Loucy (cell line): ENCODE measurements at regions not wholly inside any gene's neighbourhood (a gene's known extent, or its start where the extent isn't known, plus 50 kb on each side); places are given as distances from the start of the nearest gene placed in this dataset.
A peak's percentile ranks its signal among the peaks of the same experiment; 100 is the strongest.

ENCODE experiments used
- H2AFZ ChIP-seq: fragments of 200-600 bp; sonication (generic); 2 replicates; pipeline ENCODE4 v1.6.0; 2016; ENCODE audit warnings: antibody characterized with exemption, mild to moderate bottlenecking, low read length, moderate library complexity
- H3F3A ChIP-seq: fragments of 200-600 bp; 2 replicates; pipeline ENCODE4 v1.6.0; 2016; ENCODE audit warnings: antibody characterized with exemption, low read depth, mild to moderate bottlenecking
- H3K27me3 ChIP-seq: fragments of 200-600 bp; sonication (generic); 2 replicates; pipeline ENCODE4 v1.6.1; 2014; ENCODE audit warnings: low read length, mild to moderate bottlenecking; ENCODE audit not compliant: insufficient read depth, poor library complexity, severe bottlenecking
- H3K36me3 ChIP-seq: fragments of 200-600 bp; sonication (generic); 2 replicates; pipeline ENCODE4 v1.6.1; 2016; ENCODE audit warnings: low read length; ENCODE audit not compliant: insufficient read depth
- H3K4me1 ChIP-seq: fragments of 200-600 bp; sonication (generic); 2 replicates; pipeline ENCODE4 v1.5.1; 2014; ENCODE audit warnings: low read length, mild to moderate bottlenecking; ENCODE audit not compliant: insufficient read depth, poor library complexity, severe bottlenecking
- H3K4me2 ChIP-seq: fragments of 200-600 bp; sonication (generic); 2 replicates; pipeline ENCODE4 v1.6.0; 2014; ENCODE audit warnings: antibody characterized with exemption, low read length, low read depth, mild to moderate bottlenecking; ENCODE audit not compliant: poor library complexity, severe bottlenecking
- H3K4me3 ChIP-seq: fragments of 200-600 bp; sonication (generic); 2 replicates; pipeline ENCODE4 v1.5.1; 2014; ENCODE audit warnings: low read length, mild to moderate bottlenecking, mixed read lengths; ENCODE audit not compliant: poor library complexity, severe bottlenecking
- H3K79me2 ChIP-seq: fragments of 200-600 bp; sonication (generic); 2 replicates; pipeline ENCODE4 v1.6.1; 2014; ENCODE audit warnings: low read length; ENCODE audit not compliant: insufficient read depth
- H3K9ac ChIP-seq: fragments of 200-600 bp; sonication (generic); 2 replicates; pipeline ENCODE4 v1.6.0; 2014; ENCODE audit warnings: mild to moderate bottlenecking, low read depth, low read length, moderate library complexity; ENCODE audit not compliant: poor library complexity, severe bottlenecking
- H3K9me2 ChIP-seq: fragments of 200-600 bp; sonication (generic); replicated peaks from 2 replicates; pipeline ENCODE4 v1.6.1; 2016; ENCODE audit warnings: low read depth, low read length, mixed read lengths
- H3K9me3 ChIP-seq: fragments of 200-600 bp; sonication (generic); 2 replicates; pipeline ENCODE4 v1.6.1; 2014; ENCODE audit warnings: mild to moderate bottlenecking, antibody characterized with exemption, low read length, low read depth; ENCODE audit not compliant: insufficient read depth
- H4K20me1 ChIP-seq: fragments of 200-600 bp; sonication (generic); 2 replicates; pipeline ENCODE4 v1.6.0; 2014; ENCODE audit warnings: antibody characterized with exemption, low read length, mild to moderate bottlenecking; ENCODE audit not compliant: insufficient read depth, poor library complexity, severe bottlenecking
- EZH2phosphoT487 ChIP-seq: fragments of 200-600 bp; IDR thresholded peaks from 2 replicates; pipeline ENCODE4 v1.6.1; 2018; ENCODE audit warnings: antibody characterized with exemption, mild to moderate bottlenecking, moderate library complexity, borderline replicate concordance
- TF ChIP-seq, protein P1 (sequence below): fragments of 200-600 bp; sonication (generic); conservative IDR thresholded peaks from 2 replicates; pipeline ENCODE4 v1.5.1; 2014; ENCODE audit warnings: mild to moderate bottlenecking, antibody characterized with exemption, low read length

DNA sequence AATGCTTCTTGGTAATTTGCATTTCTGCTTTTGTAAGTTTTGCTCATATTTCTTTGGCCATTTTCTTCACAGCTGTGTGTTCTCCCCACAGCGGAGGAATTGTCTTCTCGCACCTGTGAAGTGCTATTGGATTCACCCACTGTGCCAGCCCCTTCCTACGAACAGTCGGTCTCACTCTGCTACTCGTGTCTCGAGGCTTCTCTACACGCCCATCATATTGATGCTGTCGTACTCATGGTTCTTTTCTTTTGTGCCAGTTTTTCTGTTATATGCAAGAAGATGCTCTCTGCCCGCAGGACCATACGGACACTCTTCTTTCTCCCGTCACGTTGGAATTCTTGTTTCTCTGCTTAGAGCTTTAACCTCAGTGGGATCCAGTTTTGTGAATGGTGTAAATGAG, 200.3 kb downstream of the DLL1 start:
- peak overlapping the region; percentile 88 for H3K4me2 ChIP-seq
- no peaks in the 10 kb centered on the region for H3K9me2 ChIP-seq
- no peaks in the 10 kb centered on the region for H4K20me1 ChIP-seq
- no peak overlapping the region for H2AFZ ChIP-seq
- TF ChIP-seq EZH2phosphoT487 = no peak
- TF ChIP-seq, protein P1, sequence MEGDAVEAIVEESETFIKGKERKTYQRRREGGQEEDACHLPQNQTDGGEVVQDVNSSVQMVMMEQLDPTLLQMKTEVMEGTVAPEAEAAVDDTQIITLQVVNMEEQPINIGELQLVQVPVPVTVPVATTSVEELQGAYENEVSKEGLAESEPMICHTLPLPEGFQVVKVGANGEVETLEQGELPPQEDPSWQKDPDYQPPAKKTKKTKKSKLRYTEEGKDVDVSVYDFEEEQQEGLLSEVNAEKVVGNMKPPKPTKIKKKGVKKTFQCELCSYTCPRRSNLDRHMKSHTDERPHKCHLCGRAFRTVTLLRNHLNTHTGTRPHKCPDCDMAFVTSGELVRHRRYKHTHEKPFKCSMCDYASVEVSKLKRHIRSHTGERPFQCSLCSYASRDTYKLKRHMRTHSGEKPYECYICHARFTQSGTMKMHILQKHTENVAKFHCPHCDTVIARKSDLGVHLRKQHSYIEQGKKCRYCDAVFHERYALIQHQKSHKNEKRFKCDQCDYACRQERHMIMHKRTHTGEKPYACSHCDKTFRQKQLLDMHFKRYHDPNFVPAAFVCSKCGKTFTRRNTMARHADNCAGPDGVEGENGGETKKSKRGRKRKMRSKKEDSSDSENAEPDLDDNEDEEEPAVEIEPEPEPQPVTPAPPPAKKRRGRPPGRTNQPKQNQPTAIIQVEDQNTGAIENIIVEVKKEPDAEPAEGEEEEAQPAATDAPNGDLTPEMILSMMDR = no peak
- peak overlapping the region; percentile 88 for H3K9ac ChIP-seq
- peaks cover 10% of the 10 kb centered on the region; the same call in 1 of the 2 replicates for H3F3A ChIP-seq
- peaks cover 38% of the 10 kb centered on the region for H3K4me1 ChIP-seq
- no peak overlapping the region for H3K4me3 ChIP-seq
- no peaks in the 10 kb centered on the region for H3K36me3 ChIP-seq
- no peaks in the 10 kb centered on the region for H3K79me2 ChIP-seq
- no peaks in the 10 kb centered on the region for H3K27me3 ChIP-seq
- H3K9me3 ChIP-seq = no peaks in the 10 kb centered on the region

DNA sequence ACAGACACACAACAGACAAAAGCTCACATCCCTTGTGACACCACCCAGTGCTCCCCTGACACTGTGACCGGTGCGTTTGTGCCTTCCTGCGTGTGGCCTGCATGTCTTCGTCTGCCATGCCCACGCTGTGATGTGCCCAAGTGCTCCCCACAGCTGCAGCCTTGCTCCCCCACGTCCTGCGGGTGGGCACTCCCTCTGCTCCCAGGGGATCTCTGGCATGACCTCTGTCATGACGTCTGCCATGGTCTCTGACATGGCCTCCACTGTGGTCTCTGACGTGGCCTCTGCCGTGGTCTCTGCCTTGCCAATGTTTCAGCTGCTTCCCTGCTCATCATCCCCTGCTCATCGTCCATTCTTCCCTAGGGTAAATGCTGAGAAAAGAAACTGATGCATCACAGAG, 200.9 kb downstream of the DLL1 start:
- Histone ChIP-seq H3K9me3 (no peaks in the 10 kb centered on the region), H4K20me1 (no peaks in the 10 kb centered on the region), H3K4me1 (peaks cover 38% of the 10 kb centered on the region), H3K4me3 (peak overlapping the region; percentile 71), H3K9me2 (no peaks in the 10 kb centered on the region), H3K36me3 (no peaks in the 10 kb centered on the region), H3K9ac (peak overlapping the region; percentile 88), H2AFZ (no peak overlapping the region), H3K79me2 (no peaks in the 10 kb centered on the region), H3K27me3 (no peaks in the 10 kb centered on the region), H3F3A (peaks cover 10% of the 10 kb centered on the region; the same call in 1 of the 2 replicates), H3K4me2 (peak overlapping the region; percentile 88)
- TF ChIP-seq, protein P1 = no peak
- no peak for TF ChIP-seq EZH2phosphoT487

- H4K20me1 ChIP-seq = no peaks in the 10 kb centered on the region
- H3K4me2 ChIP-seq = peak overlapping the region; percentile 88
- H3F3A ChIP-seq = peaks cover 10% of the 10 kb centered on the region; the same call in 1 of the 2 replicates
- H3K9me3 ChIP-seq = no peaks in the 10 kb centered on the region
- peaks cover 38% of the 10 kb centered on the region for H3K4me1 ChIP-seq
- peak overlapping the region; percentile 71 for H3K4me3 ChIP-seq
- peak overlapping the region; percentile 88 for H3K9ac ChIP-seq
- H3K27me3 ChIP-seq = no peaks in the 10 kb centered on the region
- no peaks in the 10 kb centered on the region for H3K9me2 ChIP-seq
- no peaks in the 10 kb centered on the region for H3K36me3 ChIP-seq
- TF ChIP-seq, protein P1 = no peak
- TF ChIP-seq EZH2phosphoT487 = no peak
- no peak overlapping the region; the same call in 1 of the 2 replicates for H2AFZ ChIP-seq
- H3K79me2 ChIP-seq = no peaks in the 10 kb centered on the region
Observed at GRCh38 chr6:170088582-170088955, 202.3 kb downstream of the DLL1 start.
